ENCODE measurements at regions not wholly inside any gene's neighbourhood (a gene's known extent, or its start where the extent isn't known, plus 50 kb on each side); places are given as distances from the start of the nearest gene placed in this dataset.

DNA sequence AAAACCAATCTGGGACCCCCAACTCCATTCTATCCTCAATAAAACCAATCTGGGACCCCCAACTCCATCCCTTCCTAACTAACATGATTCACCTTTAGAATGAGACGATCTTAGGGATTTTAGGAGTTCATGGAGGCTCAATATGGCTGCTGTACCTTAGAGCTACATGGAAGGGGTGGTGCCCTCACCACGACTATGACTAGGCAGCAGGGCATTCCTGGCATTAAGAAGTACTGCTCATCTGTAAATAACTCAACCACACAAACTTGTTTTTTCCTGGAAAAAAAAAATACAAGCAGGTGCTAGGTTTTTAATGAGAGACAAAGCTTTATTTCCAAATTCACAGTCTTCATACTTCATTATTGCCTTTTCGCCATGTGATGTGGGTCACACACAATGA lies 346.5 kb upstream of the FAT1 start:
- TF ChIP-seq, protein P1, sequence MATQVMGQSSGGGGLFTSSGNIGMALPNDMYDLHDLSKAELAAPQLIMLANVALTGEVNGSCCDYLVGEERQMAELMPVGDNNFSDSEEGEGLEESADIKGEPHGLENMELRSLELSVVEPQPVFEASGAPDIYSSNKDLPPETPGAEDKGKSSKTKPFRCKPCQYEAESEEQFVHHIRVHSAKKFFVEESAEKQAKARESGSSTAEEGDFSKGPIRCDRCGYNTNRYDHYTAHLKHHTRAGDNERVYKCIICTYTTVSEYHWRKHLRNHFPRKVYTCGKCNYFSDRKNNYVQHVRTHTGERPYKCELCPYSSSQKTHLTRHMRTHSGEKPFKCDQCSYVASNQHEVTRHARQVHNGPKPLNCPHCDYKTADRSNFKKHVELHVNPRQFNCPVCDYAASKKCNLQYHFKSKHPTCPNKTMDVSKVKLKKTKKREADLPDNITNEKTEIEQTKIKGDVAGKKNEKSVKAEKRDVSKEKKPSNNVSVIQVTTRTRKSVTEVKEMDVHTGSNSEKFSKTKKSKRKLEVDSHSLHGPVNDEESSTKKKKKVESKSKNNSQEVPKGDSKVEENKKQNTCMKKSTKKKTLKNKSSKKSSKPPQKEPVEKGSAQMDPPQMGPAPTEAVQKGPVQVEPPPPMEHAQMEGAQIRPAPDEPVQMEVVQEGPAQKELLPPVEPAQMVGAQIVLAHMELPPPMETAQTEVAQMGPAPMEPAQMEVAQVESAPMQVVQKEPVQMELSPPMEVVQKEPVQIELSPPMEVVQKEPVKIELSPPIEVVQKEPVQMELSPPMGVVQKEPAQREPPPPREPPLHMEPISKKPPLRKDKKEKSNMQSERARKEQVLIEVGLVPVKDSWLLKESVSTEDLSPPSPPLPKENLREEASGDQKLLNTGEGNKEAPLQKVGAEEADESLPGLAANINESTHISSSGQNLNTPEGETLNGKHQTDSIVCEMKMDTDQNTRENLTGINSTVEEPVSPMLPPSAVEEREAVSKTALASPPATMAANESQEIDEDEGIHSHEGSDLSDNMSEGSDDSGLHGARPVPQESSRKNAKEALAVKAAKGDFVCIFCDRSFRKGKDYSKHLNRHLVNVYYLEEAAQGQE (IDR thresholded peaks at IDR 0.05; ENCODE audit: insufficient read depth in 1 of 2, low read depth in 2 of 2, low read length in 2 of 2), result no peak
- no peak for TF ChIP-seq POLR2AphosphoS5 (IDR thresholded peaks at IDR 0.05; ENCODE audit: low read depth, low read length)
- TF ChIP-seq TAF1 (IDR thresholded peaks at IDR 0.05; ENCODE audit: borderline replicate concordance, insufficient read depth, low read length), result no peak
